Osteocyte (in vitro differentiated cells): ENCODE measurements at regions not wholly inside any gene's neighbourhood (a gene's known extent, or its start where the extent isn't known, plus 50 kb on each side); places are given as distances from the start of the nearest gene placed in this dataset.
A peak's percentile ranks its signal among the peaks of the same experiment; 100 is the strongest.
"Not testable (repeated sequence)": the region's sequence is repeated elsewhere in the genome, so short reads cannot be mapped to it uniquely, and the experiment has no call there.

Experiments
- DNase-seq: peaks from one replicate; pipeline ENCODE4 v3.0.0; 2021; ENCODE audit warnings: mixed read lengths; ENCODE audit not compliant: unreplicated experiment; ENCODE audit errors: extremely low spot score
- H3K27ac Mint-ChIP-seq: one replicate; pipeline ENCODE4 v1.8.0; 2021; ENCODE audit warnings: mild to moderate bottlenecking, mixed read lengths; ENCODE audit not compliant: unreplicated experiment
- H3K27me3 Mint-ChIP-seq: one replicate; pipeline ENCODE4 v1.8.0; 2021; ENCODE audit warnings: mixed read lengths; ENCODE audit not compliant: unreplicated experiment
- H3K36me3 Mint-ChIP-seq: one replicate; pipeline ENCODE4 v1.8.0; 2021; ENCODE audit warnings: mixed read lengths; ENCODE audit not compliant: unreplicated experiment
- H3K4me1 Mint-ChIP-seq: one replicate; pipeline ENCODE4 v1.8.0; 2021; ENCODE audit warnings: mixed read lengths; ENCODE audit not compliant: unreplicated experiment
- H3K4me3 Mint-ChIP-seq: one replicate; pipeline ENCODE4 v1.8.0; 2021; ENCODE audit warnings: mild to moderate bottlenecking, moderate library complexity, mixed read lengths; ENCODE audit not compliant: unreplicated experiment
- H3K9me3 Mint-ChIP-seq: one replicate; pipeline ENCODE4 v1.8.0; 2021; ENCODE audit warnings: mixed read lengths; ENCODE audit not compliant: unreplicated experiment
- CTCF ChIP-seq: fragments of 200-600 bp; sonication (generic); IDR thresholded peaks from 2 replicates; pipeline ENCODE4 v1.5.0; 2021; ENCODE audit warnings: antibody characterized with exemption, mild to moderate bottlenecking, moderate library complexity

GRCh38 chr7:65722361-65722792 lies 150.5 kb upstream of the VKORC1L1 start:
- peak; percentile 71 for DNase-seq
- H3K9me3 Mint-ChIP-seq, result no peaks in the 10 kb centered on the region
- TF ChIP-seq CTCF, result peak; percentile 83
- H3K4me1 Mint-ChIP-seq, result no peaks in the 10 kb centered on the region
- H3K27me3 Mint-ChIP-seq, result no peaks in the 10 kb centered on the region
- H3K36me3 Mint-ChIP-seq, result peaks cover 10% of the 10 kb centered on the region
- H3K27ac Mint-ChIP-seq, result no peak overlapping the region
- no peak overlapping the region for H3K4me3 Mint-ChIP-seq

DNA sequence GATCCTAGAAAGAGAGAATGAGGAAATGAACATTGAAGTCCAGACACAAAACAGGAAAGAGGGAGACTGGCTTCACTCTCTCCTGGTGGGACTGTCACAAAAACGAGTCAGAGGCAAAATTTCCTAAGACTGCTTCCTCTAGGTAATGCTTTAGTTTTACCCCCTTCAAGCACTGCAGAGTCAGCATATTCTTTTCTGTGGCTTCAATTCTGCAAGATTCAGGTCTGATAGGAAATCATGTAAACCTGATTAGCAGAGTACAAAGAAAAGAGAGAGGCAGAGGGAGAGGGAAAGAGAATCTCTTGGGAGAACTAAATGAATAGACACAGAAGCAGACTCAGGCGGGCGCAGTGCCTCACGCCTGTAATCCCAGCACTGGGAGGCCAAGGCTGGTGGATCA lies 145.7 kb upstream of the VKORC1L1 start:
- DNase-seq, H3K4me1 Mint-ChIP-seq, H3K27ac Mint-ChIP-seq, H3K9me3 Mint-ChIP-seq, H3K36me3 Mint-ChIP-seq, H3K27me3 Mint-ChIP-seq, H3K4me3 Mint-ChIP-seq: not testable (repeated sequence)

DNA sequence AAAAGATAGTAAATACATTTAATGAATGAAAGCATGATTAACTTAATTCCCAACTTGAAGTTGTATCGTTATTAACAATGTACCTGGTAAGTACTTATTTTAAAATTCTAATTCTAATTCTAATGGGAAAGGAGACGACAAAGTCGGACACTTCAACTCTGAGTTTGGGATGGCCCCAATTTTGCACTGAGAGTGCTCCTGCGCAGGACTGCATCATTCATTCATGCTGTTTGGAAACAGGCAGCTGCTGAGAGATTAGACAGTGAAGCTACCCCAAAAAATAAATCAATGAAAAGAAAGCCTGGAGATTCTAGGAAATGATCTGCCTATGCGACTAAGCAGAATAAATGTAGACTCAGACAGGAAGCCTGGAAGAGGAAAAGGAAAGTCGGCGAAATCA lies 141.7 kb upstream of the VKORC1L1 start:
- no peaks in the 10 kb centered on the region for H3K27me3 Mint-ChIP-seq
- H3K4me3 Mint-ChIP-seq, result no peak overlapping the region
- H3K27ac Mint-ChIP-seq, result no peak overlapping the region
- no peak for TF ChIP-seq CTCF
- H3K4me1 Mint-ChIP-seq, result peaks cover 3% of the 10 kb centered on the region
- peaks cover 2% of the 10 kb centered on the region for H3K36me3 Mint-ChIP-seq
- no peak for DNase-seq
- no peaks in the 10 kb centered on the region for H3K9me3 Mint-ChIP-seq

GRCh38 chr7:65731562-65732035 lies 141.3 kb upstream of the VKORC1L1 start:
- TF ChIP-seq CTCF, result peak; percentile 6
- DNase-seq, result no peak
- no peak overlapping the region for H3K4me3 Mint-ChIP-seq
- peaks cover 2% of the 10 kb centered on the region for H3K36me3 Mint-ChIP-seq
- H3K4me1 Mint-ChIP-seq, result peaks cover 3% of the 10 kb centered on the region
- no peak overlapping the region for H3K27ac Mint-ChIP-seq
- H3K27me3 Mint-ChIP-seq, result no peaks in the 10 kb centered on the region
- no peaks in the 10 kb centered on the region for H3K9me3 Mint-ChIP-seq

GRCh38 chr7:65744406-65744805 lies 128.5 kb upstream of the VKORC1L1 start:
- Mint-ChIP-seq H3K27me3 (no peaks in the 10 kb centered on the region), H3K4me3 (no peak overlapping the region), H3K4me1 (peaks cover 29% of the 10 kb centered on the region), H3K9me3 (no peaks in the 10 kb centered on the region), H3K27ac (no peak overlapping the region), H3K36me3 (peaks cover 5% of the 10 kb centered on the region)
- no peak for TF ChIP-seq CTCF
- no peak for DNase-seq

GRCh38 chr7:65746398-65746669 lies 126.5 kb upstream of the VKORC1L1 start:
- peak overlapping the region; percentile 98 for H3K27ac Mint-ChIP-seq
- no peaks in the 10 kb centered on the region for H3K27me3 Mint-ChIP-seq
- no peak for DNase-seq
- H3K9me3 Mint-ChIP-seq, result no peaks in the 10 kb centered on the region
- no peak for TF ChIP-seq CTCF
- peaks cover 35% of the 10 kb centered on the region for H3K4me1 Mint-ChIP-seq
- H3K4me3 Mint-ChIP-seq, result no peak overlapping the region
- H3K36me3 Mint-ChIP-seq, result peaks cover 3% of the 10 kb centered on the region
